ENCODE measurements at regions not wholly inside any gene's neighbourhood (a gene's known extent, or its start where the extent isn't known, plus 50 kb on each side); places are given as distances from the start of the nearest gene placed in this dataset.

DNA sequence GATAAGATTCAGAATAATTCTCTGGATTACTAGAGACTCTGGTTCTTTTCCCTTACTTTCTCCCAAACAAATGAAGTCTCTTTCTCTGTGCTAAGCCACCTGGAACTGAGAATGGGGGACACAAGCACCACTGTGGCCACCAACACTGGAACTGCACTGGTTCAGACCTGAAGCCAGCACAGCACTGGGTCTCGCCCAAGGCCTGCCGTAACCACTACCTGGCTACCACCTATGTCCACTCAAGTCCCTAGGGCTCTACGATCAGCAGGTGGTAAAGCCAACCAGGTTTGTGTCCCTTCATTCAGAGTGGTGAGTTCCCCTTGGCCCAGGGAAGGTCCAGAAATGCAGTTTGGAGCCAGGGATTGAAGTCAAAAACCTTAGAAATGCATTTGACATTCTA is 626.2 kb downstream of the DIAPH3 start:
- H3K27me3 Mint-ChIP-seq, result no peaks in the 10 kb centered on the region
- no peak overlapping the region for H3K4me3 Mint-ChIP-seq
- H3K36me3 Mint-ChIP-seq, result no peaks in the 10 kb centered on the region
- no peaks in the 10 kb centered on the region for H3K4me1 Mint-ChIP-seq (ENCODE audit: low read depth)
- no peaks in the 10 kb centered on the region for H3K9me3 Mint-ChIP-seq (ENCODE audit: low read depth)
- H3K27ac Mint-ChIP-seq, result no peak overlapping the region

DNA sequence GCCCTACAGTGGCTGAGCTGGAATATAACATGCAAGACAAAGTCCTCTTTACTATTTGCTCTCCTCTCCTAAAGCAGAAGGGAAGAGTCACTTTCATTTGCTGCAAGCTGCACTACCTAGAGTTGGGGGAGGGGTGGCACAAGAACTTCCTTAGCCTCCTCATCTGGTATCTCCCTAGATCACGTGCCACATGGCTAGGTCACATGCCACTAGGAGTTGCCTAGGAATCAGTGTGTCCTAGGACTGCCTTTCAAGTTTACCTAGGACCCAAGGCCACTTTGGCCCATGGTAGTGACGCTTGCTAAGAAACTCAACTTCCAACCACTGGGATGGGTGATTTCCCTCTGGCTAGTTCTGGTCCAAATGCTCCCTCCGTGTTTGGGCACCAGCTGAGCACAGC is 625.2 kb downstream of the DIAPH3 start:
- no peaks in the 10 kb centered on the region for H3K27me3 Mint-ChIP-seq
- H3K4me1 Mint-ChIP-seq (ENCODE audit: low read depth), result no peaks in the 10 kb centered on the region

DNA sequence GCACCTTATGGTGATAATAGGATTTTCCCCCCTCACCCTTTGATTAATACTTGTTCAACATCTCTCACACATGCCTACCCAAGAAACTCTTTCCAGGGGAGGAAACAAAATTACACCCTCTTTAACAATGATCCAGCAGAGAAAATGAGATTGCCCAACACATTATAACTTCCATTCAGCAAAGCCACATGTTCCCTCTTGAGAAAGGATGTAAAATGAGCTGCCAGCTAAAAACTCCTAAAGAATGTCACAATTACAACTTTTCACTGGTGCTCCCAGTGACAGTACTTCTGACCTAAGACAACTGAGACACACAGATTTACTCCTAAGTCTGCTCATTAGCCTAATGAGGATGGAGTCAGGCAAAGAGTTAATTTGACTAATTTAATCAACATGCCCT is 621.4 kb downstream of the DIAPH3 start:
- H3K9me3 Mint-ChIP-seq (ENCODE audit: low read depth), result no peaks in the 10 kb centered on the region
- H3K27me3 Mint-ChIP-seq, result peaks cover 2% of the 10 kb centered on the region
- H3K27ac Mint-ChIP-seq, result no peak overlapping the region
- no peak overlapping the region for H3K4me3 Mint-ChIP-seq
- no peaks in the 10 kb centered on the region for H3K4me1 Mint-ChIP-seq (ENCODE audit: low read depth)
- H3K36me3 Mint-ChIP-seq, result no peaks in the 10 kb centered on the region

More for the DNA sequence above, 625.2 kb downstream of the DIAPH3 start:
- Mint-ChIP-seq H3K27ac (no peak overlapping the region), H3K4me3 (no peak overlapping the region), H3K9me3 (ENCODE audit: low read depth) (no peaks in the 10 kb centered on the region), H3K36me3 (no peaks in the 10 kb centered on the region)

DNA sequence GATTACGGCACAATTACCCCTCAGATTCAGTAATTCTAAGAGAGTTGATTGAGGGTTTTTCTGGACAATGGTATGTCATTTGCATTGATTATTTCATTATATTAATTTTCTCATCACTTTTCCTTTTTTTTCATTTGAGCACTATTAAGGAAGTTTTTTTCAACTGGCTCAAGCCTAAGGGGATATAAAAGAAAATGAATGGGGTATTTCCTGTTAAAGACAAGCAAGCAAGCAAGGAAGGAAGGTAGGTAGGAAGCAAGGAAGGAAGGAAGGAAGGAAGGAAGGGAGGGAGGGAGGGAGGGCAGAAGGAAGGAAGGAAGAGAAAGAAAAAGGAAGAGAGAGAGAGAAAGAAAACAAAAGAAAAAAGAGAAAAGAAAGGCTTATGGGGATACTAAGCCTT is 620.3 kb downstream of the DIAPH3 start:
- Mint-ChIP-seq H3K4me3 (no peak overlapping the region), H3K4me1 (ENCODE audit: low read depth) (no peaks in the 10 kb centered on the region), H3K9me3 (ENCODE audit: low read depth) (no peaks in the 10 kb centered on the region), H3K36me3 (no peaks in the 10 kb centered on the region), H3K27ac (no peak overlapping the region), H3K27me3 (peaks cover 2% of the 10 kb centered on the region)

DNA sequence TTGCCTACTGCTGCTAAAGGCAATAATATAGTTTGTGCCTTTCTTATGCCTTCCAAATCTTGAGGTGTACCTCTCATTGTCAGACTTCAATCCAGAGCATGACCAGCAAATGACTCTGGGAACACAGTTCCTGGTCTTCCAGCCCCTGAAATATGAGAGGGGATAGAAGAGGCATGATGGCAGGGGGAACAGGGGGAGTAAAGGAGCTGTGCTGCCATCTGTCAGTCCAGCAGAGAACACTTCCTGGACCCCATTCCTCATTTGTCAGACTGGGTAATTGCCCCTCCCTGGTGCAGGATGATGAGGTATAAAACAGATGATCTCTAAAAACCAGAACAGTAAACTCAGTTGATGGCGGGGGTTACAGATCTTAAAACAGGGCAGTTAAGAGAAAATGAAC is 618.7 kb downstream of the DIAPH3 start:
- Mint-ChIP-seq H3K27ac (no peak overlapping the region), H3K4me1 (ENCODE audit: low read depth) (no peaks in the 10 kb centered on the region), H3K9me3 (ENCODE audit: low read depth) (peaks cover 1% of the 10 kb centered on the region), H3K4me3 (no peak overlapping the region), H3K36me3 (no peaks in the 10 kb centered on the region), H3K27me3 (peaks cover 2% of the 10 kb centered on the region)

DNA sequence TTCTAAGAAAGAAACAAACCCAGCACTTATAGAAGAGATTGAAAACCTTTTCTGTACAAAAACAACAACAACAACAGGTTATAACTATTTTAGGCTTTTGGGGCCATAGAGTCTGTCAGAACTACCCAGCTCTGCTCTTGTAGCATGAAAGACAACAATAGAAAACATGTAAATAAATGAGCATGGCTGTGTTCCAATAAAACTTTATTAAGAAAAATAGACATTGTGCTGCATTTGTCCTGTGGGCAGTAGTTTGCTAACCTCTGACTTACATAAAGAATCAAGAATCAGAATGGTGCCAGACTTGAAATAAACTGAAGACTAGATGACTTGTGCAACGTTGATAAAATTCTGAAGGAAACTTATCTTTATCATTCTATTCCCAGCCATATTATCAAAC is 617.5 kb downstream of the DIAPH3 start:
- H3K27ac Mint-ChIP-seq, result no peak overlapping the region
- H3K4me1 Mint-ChIP-seq (ENCODE audit: low read depth), result no peaks in the 10 kb centered on the region
- H3K27me3 Mint-ChIP-seq, result peaks cover 2% of the 10 kb centered on the region
- no peak overlapping the region for H3K4me3 Mint-ChIP-seq
- no peaks in the 10 kb centered on the region for H3K36me3 Mint-ChIP-seq
- peaks cover 5% of the 10 kb centered on the region for H3K9me3 Mint-ChIP-seq (ENCODE audit: low read depth)

DNA sequence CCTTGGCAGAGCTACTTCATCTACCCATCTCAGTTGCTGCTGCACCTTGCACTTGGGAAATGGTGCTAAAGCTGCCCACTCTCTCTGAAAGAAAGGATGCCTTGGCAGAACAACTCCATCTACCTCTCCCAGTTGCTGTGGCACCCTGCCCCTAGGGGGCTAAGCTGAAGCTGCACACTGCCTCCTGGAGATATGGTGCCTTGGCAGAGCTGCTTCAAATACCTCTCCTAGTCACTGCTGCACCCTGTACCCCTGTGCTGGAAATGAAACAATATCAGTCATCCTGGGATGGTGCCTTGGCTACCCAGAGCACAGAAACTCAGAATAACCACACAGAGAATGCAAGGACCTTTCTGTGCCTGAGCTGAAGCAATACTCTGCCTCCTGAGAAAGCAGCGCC is 615.8 kb downstream of the DIAPH3 start:
- Mint-ChIP-seq H3K27ac (no peak overlapping the region), H3K27me3 (peaks cover 2% of the 10 kb centered on the region), H3K36me3 (no peaks in the 10 kb centered on the region), H3K4me1 (ENCODE audit: low read depth) (no peaks in the 10 kb centered on the region), H3K9me3 (ENCODE audit: low read depth) (peaks cover 11% of the 10 kb centered on the region), H3K4me3 (no peak overlapping the region)

DNA sequence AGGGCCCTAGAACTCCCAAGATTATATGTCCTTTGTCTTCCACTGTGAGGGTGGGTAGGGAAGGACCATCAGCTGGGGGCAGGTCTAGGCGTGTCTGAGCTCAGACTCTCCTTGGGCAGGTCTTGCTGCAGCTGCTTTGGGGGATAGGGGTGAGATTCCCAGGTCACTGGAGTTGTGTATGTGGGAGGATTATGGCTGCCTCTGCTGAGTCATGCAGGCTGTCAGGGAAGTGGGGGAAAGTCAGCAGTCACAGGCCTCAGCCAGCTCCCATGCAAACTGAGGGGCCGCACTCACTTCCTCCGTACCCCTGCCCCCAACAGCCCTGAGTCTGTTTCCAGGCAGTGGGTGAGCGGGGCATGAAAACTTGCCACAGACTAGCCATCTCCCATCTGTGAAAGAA is 600.8 kb downstream of the DIAPH3 start:
- H3K4me1 Mint-ChIP-seq (ENCODE audit: low read depth), result no peaks in the 10 kb centered on the region
- peaks cover 8% of the 10 kb centered on the region for H3K27me3 Mint-ChIP-seq
- H3K36me3 Mint-ChIP-seq, result peaks cover 3% of the 10 kb centered on the region
- no peak overlapping the region for H3K27ac Mint-ChIP-seq
- peaks cover 31% of the 10 kb centered on the region for H3K9me3 Mint-ChIP-seq (ENCODE audit: low read depth)
- H3K4me3 Mint-ChIP-seq, result no peak overlapping the region

DNA sequence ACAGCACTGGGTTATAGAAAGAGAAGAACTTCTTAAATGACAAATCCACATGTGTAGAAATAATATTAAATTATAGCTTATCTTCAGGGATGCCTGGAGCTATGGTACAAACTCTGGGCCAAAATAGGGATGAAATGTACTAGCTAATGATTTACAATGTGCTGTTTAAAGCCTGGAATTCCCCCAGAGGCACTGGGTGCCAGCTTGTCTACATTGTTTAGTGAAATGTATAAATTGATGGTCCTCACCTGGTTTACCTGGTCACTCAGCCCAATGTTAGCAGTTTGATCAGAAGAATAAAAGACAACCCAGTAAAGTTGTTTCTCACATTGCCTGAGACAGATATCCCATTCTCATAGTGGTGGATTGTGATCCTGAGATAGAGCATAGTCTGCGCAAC is 597.2 kb downstream of the DIAPH3 start:
- Mint-ChIP-seq H3K9me3 (ENCODE audit: low read depth) (peaks cover 13% of the 10 kb centered on the region), H3K27ac (no peak overlapping the region), H3K36me3 (peaks cover 3% of the 10 kb centered on the region), H3K27me3 (peaks cover 15% of the 10 kb centered on the region), H3K4me1 (ENCODE audit: low read depth) (peaks cover 3% of the 10 kb centered on the region), H3K4me3 (no peak overlapping the region)

DNA sequence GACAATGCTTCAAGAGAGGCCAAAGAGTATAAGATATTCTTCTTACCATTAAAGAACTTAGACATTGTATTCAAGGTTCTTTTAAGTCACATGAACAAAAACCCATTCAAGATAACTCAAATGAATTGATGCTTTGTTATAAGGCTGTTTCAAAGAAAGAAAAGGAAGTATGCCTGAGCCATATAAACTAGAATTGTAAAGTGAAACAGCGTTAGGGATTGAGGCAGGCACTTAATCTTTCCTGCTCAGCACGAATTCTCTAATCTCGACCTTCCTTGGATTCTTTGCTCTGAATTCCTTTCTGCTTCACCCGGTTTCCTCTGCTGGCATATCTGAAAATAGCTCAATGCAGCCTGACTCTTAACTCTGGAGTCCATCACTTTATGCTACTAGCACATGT is 595.4 kb downstream of the DIAPH3 start:
- no peak overlapping the region for H3K27ac Mint-ChIP-seq
- no peaks in the 10 kb centered on the region for H3K36me3 Mint-ChIP-seq
- peaks cover 3% of the 10 kb centered on the region for H3K4me1 Mint-ChIP-seq (ENCODE audit: low read depth)
- no peaks in the 10 kb centered on the region for H3K9me3 Mint-ChIP-seq (ENCODE audit: low read depth)
- peaks cover 16% of the 10 kb centered on the region for H3K27me3 Mint-ChIP-seq
- H3K4me3 Mint-ChIP-seq, result no peak overlapping the region

DNA sequence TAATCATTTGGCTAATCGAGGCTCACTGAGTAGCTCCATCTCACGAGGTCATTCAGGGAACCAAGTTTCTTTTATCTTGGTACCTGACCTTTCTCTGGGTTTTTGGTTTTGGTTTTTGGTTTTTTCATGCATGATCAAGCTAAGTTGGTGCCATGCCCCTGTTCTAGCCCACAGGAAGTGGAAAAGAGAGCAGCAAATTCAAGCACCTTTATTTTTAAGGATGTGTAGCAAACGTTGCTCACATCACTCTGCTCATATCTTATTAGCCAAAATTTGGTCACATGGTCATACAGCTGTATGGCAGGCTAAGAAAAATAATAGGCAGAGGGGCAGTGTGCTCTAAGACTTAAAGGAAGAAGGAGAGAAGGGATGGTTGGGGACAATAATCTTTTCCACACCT is 593.5 kb downstream of the DIAPH3 start:
- H3K9me3 Mint-ChIP-seq (ENCODE audit: low read depth), result no peaks in the 10 kb centered on the region
- no peak overlapping the region for H3K27ac Mint-ChIP-seq
- H3K4me1 Mint-ChIP-seq (ENCODE audit: low read depth), result peaks cover 3% of the 10 kb centered on the region
- peaks cover 12% of the 10 kb centered on the region for H3K27me3 Mint-ChIP-seq
- H3K36me3 Mint-ChIP-seq, result no peaks in the 10 kb centered on the region
- H3K4me3 Mint-ChIP-seq, result no peak overlapping the region

DNA sequence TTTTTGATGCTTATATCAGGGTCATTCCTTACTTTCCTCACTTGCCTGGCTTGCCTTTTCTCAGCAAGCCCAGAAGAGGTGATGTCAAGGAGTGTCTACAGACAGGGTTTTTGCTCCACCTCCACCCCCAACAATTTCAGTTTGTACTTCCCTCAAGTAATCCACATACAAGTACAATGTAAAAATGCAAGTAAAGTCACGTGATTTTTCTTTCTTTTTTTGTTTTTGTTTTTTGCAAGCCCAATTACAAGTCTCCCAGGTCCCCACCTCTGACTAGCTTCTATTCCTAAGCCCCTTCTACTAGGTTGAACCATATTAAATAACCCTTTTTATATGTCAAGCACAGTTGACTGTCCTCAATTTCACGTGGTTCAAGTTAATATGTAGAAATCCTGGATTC is 579.6 kb downstream of the DIAPH3 start:
- H3K9me3 Mint-ChIP-seq (ENCODE audit: low read depth), result no peaks in the 10 kb centered on the region
- no peaks in the 10 kb centered on the region for H3K36me3 Mint-ChIP-seq
- peaks cover 2% of the 10 kb centered on the region for H3K27me3 Mint-ChIP-seq
- H3K27ac Mint-ChIP-seq, result no peak overlapping the region
- H3K4me1 Mint-ChIP-seq (ENCODE audit: low read depth), result no peaks in the 10 kb centered on the region
- H3K4me3 Mint-ChIP-seq, result no peak overlapping the region

DNA sequence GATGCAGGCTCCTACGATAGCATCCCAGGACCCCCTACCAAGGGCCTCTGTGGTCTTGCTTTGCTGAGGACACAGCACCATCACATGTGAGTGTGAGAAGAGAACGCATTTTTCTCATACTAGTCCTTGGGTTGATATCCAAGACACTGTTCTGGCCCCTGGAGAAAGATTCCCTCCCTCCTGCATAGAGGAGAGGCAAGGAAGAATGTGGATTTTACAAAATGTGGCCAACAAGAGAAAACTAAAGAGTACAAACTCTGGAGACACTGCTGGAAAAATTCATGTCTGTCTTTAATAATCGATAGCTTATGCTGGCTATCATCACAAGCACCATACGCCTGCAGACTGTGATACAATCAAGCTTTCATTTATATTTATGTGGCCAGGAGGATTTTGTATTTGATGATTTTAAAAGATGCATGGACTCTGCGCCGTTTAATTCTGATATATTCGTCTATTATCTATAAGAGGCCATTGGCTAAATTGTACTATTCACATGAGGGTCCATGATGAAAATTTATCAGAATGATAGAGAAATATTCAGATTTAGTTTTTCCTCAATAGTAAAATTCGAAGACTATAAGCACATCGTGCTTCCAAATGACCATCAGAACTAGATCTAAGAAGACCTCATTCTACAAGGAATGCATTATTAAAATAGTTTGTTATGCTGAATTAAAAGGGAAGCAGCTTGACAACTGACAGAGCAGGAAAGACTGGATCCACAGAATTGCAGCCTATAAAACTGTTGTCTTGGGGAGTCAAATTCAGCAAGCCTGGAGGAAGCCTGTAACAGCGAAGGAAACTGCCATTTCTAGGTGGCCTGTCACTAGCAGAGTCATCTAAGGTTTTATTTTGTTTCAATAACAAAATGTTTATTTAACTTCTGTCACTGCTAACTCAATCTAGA is 578.7 kb downstream of the DIAPH3 start:
- Mint-ChIP-seq H3K27ac (no peak overlapping the region), H3K9me3 (ENCODE audit: low read depth) (no peaks in the 10 kb centered on the region), H3K36me3 (no peaks in the 10 kb centered on the region), H3K27me3 (peaks cover 2% of the 10 kb centered on the region), H3K4me3 (no peak overlapping the region), H3K4me1 (ENCODE audit: low read depth) (no peaks in the 10 kb centered on the region)

DNA sequence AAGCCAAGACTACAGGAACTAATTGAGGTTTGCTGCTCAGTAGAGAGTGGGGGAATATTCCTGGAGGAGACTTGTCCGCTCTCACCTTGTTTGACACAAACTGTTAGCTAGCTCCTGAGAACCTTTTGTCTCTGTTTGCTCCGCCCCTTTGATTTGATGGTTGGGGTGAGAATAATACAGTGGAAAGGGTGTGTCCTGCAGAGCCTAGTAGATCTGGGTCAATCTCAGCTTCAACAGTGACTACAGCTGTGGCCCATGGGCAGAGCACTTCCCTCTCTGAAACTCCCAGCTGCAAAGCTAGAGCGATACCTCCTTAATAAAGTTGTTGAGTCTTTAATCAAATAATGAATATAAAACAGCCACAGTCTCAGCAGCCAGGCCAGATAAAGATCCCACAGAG is 576.7 kb downstream of the DIAPH3 start:
- H3K27ac Mint-ChIP-seq, result no peak overlapping the region
- H3K4me1 Mint-ChIP-seq (ENCODE audit: low read depth), result no peaks in the 10 kb centered on the region
- H3K4me3 Mint-ChIP-seq, result no peak overlapping the region
- H3K9me3 Mint-ChIP-seq (ENCODE audit: low read depth), result no peaks in the 10 kb centered on the region
- no peaks in the 10 kb centered on the region for H3K36me3 Mint-ChIP-seq
- H3K27me3 Mint-ChIP-seq, result peaks cover 3% of the 10 kb centered on the region

DNA sequence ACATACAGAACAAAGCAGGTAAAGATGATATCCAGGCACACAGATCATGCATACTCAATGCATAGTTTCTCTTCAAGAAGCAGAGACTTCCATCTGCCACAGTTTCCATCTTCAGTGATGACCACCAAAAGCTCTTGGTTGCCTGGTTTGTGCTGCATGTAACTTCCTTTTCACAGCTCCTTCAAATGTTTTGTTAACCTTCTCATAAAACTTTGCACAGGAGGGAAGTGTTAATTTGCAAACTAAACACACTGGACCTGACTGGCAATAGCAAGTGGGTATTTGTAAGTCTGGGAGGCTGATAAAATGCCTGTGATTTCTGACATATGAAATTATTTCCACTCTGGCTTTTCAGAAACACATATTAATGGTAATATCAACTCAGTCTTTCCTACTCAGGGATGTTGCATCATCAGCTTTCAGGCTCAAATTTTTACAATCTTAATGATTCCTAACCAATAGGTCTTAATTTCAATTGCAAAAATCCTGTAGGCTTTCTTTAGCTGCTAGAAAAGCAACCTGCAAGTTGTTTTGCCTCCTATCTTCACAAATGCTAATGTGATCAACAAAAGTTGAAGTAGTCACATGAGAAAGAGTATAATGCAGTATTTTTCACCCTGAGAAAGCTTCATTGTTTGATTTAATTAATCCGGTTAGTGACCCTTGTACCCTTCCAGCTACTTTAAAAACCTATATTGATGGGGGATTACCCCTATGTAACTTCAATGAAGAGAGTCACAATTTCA is 575.6 kb downstream of the DIAPH3 start:
- Mint-ChIP-seq H3K9me3 (ENCODE audit: low read depth) (no peaks in the 10 kb centered on the region), H3K27me3 (peaks cover 5% of the 10 kb centered on the region), H3K36me3 (no peaks in the 10 kb centered on the region), H3K4me1 (ENCODE audit: low read depth) (no peaks in the 10 kb centered on the region), H3K27ac (no peak overlapping the region), H3K4me3 (no peak overlapping the region)

Data from activated naive CD8-positive, alpha-beta T cell (primary cell).